ENCODE measurements at regions not wholly inside any gene's neighbourhood (a gene's known extent, or its start where the extent isn't known, plus 50 kb on each side); places are given as distances from the start of the nearest gene placed in this dataset.

- TF ChIP-seq CTCF (IDR thresholded peaks at IDR 0.05) (no peak), POLR2A (IDR thresholded peaks at IDR 0.05) (no peak)
Observed at GRCh38 chr16:77549876-77550275, 115.0 kb upstream of the ADAMTS18 start.
